Renal cortex interstitium (tissue), 11 donors: ENCODE measurements at regions not wholly inside any gene's neighbourhood (a gene's known extent, or its start where the extent isn't known, plus 50 kb on each side); places are given as distances from the start of the nearest gene placed in this dataset.
"Not testable (repeated sequence)": the region's sequence is repeated elsewhere in the genome, so short reads cannot be mapped to it uniquely, and the experiment has no call there.

ENCODE experiments used
- DNase-seq, 11 donors: peaks; one replicate each; pipeline ENCODE4 v3.0.0-alpha.2; 2013; ENCODE audit warnings: low read depth in 9 of 11, low spot score in 4 of 11; ENCODE audit errors: extremely low read depth in 1 of 11

DNA sequence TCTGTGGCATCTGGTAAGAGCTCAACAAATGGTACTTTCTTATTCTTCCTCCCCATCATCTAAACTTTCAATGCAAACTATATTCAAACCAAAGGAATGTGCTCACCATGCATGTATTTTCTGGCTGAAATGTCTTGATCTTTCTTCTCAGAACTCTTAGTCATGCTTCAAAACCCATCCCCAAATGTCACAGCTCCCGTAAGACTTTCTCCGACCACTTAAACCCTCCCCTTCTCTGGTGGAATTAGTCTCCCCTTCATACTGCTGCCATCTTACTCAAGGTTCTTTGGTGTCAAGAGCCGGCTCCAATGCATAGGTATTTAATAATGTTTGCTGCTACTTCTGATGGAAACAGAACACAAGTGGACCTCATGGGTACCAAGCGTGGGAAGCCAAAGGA lies 538.1 kb downstream of the MATN1 start:
- DNase-seq, result no peak

DNA sequence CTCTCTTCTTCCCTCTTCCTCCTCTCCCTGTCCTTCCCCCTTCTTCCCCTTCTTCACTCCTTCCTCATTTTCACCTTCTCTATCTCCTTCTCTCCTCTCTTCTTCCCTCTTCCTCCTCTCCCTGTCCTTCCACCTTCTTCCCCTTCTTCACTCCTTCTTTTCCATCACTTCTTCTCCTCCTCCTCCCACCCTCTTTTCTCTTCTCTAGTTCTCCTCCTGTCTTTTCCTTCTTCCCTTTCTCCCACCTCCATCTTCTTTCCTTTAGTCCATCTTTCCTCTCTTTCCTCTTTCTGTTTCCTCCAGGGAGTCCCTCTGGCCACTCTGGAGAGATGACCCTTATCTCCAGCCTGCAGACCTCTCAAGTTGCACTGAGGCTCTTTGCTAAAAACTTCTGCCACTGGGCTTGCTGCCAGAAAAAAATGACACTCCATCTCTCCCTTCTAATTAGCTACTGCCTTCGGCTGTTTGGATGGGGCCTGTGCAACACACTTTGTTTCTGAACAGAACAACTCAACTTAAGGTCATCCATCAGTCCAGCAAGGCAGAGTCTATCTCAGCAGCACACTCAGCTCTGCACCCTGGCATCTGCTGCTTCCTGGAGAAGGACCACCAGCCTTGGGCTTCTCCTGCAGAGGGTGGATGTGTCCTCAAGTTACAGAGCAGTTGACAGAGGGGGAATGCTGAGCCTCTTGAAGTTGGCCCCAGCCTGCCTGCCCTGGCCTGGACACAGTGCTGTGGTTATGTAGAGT lies 538.8 kb downstream of the MATN1 start:
- no peak for DNase-seq

DNA sequence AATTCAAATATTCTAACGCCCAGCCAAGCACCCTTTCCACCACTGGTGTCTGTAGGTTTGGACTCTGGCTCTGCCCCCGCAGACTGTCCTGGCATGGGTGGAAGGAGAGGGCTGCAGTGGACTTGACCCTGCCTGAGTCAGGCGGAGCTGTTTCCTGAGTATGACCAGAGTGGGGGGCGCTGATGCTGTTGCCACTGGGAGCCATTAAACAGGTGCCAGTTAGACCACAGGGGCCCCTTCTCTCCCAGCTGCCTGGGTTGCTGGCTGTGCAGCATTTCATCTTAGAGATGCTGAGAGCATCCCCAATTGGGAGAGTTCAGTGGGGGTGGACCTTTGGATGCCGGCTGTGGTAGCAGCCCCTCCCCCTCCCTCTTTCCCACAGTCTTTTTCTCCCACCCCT lies 539.5 kb downstream of the MATN1 start:
- no peak for DNase-seq

DNA sequence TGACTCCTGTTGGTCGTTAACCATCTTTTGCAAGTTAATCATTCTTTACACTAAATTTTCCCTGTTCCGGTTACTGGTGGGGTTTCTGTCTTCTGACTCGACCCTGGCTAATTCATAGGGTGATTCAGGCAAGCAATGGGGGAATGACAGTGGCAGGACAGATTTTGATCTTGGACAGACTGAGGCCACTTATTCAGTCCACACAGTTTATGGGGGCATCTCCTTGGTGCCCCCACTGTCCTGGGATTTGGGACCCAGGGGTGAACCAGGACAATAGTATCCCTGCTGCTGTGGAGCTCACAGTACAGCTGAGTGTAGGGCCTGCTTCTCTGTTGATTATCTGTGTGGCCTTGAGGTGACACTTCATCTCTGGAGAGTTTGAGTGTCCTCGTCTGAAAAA lies 540.4 kb downstream of the MATN1 start:
- DNase-seq, result no peak

DNA sequence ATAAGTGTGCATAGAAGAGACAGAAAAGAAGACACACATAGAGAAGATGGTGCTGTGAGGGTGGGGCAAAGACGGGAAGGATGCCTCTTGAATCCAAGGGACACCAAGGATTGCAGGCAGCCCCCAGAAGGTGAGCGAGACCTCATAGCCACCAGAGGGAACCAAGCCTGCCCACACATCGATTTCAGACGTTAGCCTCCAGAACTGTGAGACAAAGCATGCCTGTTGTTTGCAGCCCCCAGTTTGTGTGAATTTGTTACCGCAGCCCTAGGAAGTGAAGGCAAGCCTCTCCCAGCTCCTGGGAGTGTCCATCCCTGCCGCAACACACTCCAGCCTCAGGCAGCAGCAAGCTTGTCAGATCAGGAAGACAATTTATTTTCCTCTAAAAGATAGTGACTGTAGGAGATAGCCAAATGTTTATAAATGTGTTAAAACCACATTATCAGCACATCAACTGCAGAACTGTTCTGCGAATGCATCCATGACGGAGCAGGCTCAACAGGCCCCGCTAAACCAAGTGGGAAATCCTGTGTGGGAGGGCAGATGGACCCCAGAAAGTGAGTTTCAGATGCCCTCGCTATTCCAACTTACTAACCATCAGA lies 543.3 kb downstream of the MATN1 start:
- no peak for DNase-seq

DNA sequence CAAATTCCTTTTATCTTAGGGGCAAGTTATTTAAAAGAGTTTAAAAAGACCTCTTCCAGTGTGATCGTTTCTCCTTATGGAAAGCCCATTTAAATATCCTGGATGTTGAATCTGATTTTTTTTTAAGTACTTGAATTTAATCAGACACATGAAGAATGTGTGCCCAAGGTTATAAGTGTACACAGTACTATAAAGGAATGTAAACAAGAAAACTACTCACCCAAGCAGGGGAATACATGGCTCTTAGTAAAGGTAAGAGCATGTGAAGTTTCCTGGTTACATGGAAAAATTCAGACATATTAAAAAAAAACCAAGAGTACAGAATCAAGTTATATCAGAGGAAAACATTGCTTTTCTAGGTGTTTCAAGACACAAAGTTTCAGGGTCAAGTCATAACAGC lies 546.9 kb downstream of the MATN1 start:
- no peak for DNase-seq

DNA sequence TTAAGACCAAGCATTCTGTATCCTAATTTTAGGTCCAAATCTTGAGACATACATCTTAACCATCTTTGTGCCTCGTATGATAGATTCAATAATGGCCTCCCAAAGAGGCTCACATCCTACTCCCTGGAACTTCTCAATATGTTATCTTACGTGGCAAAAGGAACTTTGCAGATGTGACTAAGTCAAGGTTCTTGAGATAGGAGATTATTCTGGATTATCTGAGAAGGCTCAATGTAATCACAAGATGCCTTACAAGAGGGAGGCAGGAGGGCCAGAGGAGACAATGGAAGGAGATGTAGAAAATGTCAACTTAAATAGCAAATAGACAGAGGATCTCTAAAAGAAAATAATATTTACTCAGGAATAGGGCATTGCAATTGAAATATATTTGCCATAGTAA lies 548.9 kb downstream of the MATN1 start:
- DNase-seq, result no peak

DNA sequence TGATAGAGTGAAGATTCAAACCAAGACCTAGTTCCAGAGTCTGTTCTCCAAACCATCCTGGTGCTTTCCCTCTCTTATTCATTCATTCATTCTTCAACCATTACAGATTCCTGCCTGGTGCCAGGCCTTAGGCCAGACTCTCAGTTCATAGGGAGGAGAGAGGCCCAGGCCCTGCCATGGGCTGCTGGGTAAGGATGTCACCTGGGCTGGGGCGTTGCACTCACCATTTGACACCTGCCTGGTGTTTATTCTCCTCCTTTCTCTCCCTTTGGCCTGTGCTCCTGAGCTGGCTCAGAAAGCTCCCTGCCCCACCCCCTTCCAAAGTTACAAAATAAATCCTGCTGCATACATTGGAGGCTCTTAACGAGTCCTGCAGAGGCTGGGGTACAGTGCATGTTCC lies 549.8 kb downstream of the MATN1 start:
- DNase-seq, result no peak

DNA sequence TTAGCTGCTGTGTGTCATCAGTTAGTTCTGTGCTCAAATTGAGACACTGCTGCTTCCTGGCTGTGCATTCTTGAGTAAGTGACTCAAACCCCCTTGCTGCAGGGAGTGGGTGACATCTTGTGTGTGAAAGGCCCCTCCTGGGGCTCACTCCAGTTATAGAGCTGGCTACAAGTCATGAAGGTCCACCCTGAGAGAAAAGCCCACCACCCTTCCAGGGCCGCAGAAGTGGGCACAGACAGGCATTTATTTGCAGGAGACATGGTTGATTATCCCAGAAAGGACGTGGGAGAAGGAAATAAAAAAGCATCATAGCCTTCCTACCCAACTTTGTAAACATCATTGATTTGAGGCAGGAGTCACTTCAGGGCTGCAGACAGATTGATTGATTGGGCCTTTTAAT lies 550.6 kb downstream of the MATN1 start:
- DNase-seq, result no peak

DNA sequence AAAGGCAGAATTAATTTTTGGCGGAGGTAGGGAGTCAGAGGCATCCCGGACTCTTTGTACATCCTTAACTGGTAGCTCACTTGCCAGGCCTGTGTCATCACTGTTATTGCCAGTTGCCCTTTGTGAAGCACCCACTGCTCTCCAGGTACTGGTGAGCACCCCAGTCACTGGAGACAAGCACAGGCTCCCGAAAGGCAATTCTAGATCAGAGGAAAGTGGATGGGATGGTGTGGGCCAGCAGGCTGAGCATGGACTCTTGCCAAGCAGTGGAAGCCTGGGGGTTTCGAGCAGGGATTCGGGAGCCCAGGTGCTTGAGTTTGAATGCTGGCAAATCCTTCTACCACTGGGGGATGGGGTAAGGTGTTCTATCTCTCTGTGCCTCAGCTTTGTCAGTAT lies 551.1 kb downstream of the MATN1 start:
- no peak for DNase-seq

DNA sequence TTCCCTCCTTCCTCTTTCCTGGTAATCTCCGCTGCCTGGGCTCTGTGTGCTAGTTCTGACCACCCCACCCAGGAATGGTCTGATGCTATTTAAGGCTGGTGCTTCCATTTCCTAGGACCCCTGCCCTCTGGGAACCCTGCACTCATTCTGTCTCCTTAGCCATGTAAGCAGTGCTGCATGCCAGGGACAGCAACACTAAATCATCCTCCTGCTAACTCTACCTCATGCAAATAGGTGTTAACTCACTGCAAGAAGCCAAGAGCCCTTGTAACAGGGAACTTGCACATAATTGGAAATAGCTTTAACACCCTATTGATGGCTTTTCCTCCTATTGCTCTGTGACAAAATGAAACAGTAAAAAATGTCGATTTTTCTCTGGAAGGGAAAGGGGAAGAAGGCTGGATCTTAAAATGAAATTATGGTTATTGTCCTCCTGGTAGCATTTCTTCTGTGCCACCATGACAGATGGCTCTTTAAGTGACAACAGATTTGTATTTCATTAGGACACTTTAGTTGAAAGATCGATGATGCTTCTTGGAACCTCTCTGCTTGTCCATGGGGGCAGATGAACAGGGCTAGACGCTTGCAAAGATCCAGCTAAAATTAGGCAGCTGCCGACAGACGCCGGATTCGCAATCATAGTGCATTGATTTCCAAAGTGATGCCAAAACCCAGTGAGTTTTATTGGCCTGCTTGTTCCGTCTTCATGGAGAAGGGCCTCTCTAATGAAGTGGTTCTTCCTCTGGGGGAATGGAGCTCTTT lies 551.7 kb downstream of the MATN1 start:
- DNase-seq, result no peak

DNA sequence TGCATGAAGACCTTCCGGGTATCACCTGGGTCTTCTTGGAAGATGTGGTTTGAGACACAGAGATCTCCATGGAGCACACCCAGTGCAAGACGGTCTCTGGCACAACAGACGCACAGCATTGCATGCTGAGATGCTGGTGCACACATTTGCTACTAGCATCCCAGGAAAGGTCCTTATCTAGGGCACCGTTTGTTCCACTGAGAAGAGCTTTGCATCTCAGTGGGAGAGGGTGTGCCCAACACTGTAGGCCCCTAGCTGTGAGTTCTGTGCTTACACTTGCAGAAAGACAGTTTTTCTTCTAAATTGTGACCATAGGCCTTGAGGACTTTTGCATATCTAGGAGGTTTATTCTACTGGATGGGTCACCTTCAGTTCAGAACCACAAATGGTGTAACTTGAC lies 554.1 kb downstream of the MATN1 start:
- no peak for DNase-seq

DNA sequence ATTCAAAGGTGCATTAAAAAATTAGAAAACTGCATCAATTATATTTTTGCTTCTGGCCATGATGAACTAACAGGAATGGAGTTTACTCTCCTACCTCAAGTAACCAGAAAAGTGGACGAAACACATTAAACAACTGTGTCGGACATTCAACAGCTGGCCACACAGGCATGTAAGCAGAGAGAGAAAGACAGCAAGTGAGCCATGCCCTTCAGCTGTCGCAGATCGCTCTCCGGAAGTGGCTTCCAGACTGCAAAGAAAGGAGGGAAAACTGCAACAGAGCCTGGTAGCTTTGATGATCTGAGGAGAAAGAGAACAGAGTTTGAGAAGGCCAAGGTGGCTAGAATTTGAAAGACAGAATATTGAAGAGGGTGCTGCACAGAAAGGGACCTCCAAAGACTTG lies 557.2 kb downstream of the MATN1 start:
- peak in 7 of 11 donors; percentile 12 to 38 (median 23) for DNase-seq

DNA sequence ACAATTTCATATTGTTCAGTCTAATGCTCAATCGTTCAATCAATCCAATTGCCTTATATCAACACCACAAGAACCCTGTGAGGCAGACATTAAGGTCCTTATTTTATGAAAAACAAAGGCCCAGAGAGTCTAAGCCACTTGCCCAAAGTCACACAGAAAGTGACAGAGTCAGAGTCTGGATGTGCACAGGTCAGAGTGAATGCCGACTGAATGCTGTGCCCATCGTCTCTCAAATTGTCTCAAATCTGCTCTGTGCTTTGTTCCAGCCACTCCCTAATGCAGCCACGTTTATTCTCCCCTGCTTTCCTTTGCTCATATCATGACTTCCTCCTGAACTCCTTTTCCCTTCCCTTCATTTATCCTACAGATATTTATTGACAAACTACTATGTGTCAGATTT lies 558.3 kb downstream of the MATN1 start:
- no peak for DNase-seq

DNA sequence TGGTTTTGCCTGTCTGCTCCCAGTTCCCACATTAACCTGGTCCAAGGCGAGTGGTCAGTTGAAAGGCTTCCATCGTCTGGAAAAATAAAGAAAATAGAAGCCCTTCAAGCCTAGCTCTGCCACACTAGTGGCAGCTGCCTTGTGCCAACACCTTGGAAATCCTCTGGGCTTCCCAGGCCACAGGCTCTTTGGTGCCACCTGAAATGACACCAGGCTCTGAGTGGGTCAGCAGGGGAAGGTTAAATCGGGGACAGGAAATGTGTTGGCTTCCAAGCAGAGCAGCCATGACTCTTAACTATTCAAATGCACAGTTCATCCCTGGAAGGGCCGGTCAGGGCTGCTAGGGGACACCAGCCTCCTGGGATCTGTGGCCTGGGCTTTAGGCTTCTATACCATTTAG lies 558.7 kb downstream of the MATN1 start:
- no peak for DNase-seq

DNA sequence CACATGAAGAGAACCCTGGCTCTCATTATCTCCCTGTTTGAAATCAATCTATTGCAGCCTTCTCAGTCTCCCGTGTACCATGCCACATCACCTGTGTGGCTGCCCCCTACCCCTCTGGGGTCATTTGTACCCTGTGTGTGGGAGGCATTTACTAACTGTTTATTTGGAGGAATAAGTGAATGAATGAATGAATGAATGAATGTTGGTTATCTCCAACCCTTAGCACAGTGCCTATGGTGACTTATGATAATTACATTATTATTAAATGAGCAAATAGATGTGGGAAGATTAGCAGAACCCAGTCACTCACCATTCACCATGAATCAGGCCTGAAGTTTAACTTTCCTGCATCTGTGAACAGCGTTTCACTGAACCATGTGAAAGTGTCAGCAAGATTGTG lies 560.8 kb downstream of the MATN1 start:
- DNase-seq, result no peak

DNA sequence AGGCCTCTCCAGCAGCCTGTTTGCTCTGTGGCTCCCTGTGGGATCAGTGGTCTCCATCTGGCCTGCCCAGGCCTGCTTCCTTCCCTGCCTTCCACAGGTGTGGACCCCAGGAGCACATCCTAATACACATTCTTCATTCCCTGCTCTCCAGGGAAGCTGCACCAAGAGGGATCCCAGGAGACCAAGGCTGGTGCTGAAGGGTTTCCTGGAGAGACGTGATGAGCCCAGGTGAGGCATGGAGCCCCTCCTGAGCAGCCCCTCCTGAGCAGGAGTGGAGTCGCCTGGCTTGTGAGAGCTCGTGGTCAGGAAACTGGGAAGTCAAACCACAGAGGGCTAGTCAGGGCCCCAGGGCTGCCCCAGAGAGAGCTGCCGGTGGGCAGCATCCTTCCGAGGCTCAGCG lies 561.4 kb downstream of the MATN1 start:
- DNase-seq, result no peak

DNA sequence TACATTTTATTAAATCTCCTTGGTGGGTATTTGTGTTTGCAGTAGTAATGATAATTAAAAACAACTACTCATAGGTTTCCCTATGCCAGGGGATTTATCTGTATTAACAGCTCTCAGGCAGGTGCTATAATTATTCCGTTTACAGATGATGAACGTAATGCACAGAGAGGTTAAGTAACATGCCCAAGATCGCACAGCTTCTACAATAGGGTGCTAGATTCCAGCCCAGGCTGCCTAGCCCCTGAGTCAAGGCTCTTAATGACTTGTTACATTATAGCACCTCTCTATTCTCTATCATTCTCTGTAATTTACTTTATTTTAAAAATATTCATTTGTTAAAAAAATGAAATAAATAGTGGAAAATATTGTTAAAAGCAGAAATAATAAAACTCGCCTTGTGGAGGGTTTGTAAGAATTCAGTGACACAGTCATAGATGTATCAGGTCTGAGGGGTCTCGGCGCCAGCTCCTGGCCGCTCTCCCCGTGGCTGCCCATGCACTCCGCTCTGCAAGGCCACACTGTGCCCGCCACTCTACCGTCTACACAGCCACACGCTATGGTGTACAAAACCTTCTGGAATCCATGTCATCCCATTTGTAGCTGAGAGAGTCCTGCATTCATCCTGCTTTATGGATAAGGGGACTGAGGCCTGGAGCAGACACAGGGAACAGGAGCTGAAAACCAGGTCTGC lies 562.2 kb downstream of the MATN1 start:
- DNase-seq, result no peak

DNA sequence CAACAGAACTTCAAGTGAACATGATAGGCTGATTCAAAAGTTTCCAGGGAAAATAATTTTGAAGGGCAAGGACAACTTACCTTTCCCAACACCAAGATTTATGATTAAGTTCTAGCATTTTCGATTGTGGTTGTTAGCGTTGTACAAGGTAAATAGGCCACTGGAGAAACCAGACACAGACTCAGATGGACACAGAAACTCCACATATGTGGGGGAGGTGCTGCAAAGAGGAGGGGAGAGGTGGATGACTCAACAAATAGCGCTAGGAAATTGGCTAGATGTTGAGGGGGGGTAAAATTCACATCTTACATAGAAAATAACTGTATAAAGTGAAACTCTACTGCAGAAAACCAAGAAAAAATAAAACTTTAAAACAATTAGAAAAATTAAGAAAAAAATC lies 564.4 kb downstream of the MATN1 start:
- DNase-seq, result no peak

DNA sequence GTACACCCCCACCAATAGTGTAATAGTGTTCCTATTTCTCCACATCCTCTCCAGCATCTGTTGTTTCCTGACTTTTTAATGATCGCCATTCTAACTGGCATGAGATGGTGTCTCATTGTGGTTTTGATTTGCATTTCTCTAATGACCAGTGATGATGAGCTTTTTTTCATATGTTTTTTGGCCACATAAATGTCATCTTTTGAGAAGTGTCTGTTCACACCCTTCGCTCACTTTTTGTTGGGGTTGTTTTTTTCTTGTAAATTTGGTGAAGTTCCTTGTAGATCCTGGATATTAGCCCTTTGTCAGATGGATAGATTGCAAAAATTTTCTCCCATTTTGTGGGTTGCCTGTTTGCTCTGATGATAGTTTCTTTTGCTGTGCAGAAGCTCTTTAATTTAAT lies 567.7 kb downstream of the MATN1 start:
- not testable (repeated sequence) for DNase-seq
